Mesenchymal stem cell (in vitro differentiated cells and primary cell): ENCODE measurements at regions not wholly inside any gene's neighbourhood (a gene's known extent, or its start where the extent isn't known, plus 50 kb on each side); places are given as distances from the start of the nearest gene placed in this dataset.

Experiments
- DNase-seq: peaks from one replicate; pipeline ENCODE4 v3.0.0-alpha.2; 2013
- H2AFZ ChIP-seq: one replicate; pipeline ENCODE4 v1.6.1; 2013; ENCODE audit warnings: low read depth, mild to moderate bottlenecking, control low read depth, inconsistent platforms, low read length, moderate library complexity
- H2AK5ac ChIP-seq: 2 replicates; pipeline ENCODE4 v1.6.1; 2013; ENCODE audit warnings: low read length, moderate library complexity, mild to moderate bottlenecking, inconsistent platforms; ENCODE audit not compliant: severe bottlenecking
- H2BK120ac ChIP-seq: one replicate; pipeline ENCODE4 v1.6.1; 2013; ENCODE audit warnings: low read depth, mild to moderate bottlenecking, inconsistent platforms, low read length, moderate library complexity
- H2BK12ac ChIP-seq, 2 experiments: one replicate each; pipeline ENCODE4 v1.6.1; 2013; ENCODE audit warnings: inconsistent platforms in 2 of 2, low read length in 2 of 2, mild to moderate bottlenecking in 2 of 2, moderate library complexity in 2 of 2, control low read depth in 1 of 2
- H2BK15ac ChIP-seq: one replicate; pipeline ENCODE4 v1.6.1; 2013; ENCODE audit warnings: mild to moderate bottlenecking, low read depth, inconsistent platforms; ENCODE audit not compliant: poor library complexity, severe bottlenecking
- H2BK5ac ChIP-seq: 2 replicates; pipeline ENCODE4 v1.6.1; 2013; ENCODE audit warnings: low read depth, mild to moderate bottlenecking, low read length, control low read depth, inconsistent platforms; ENCODE audit not compliant: poor library complexity, severe bottlenecking
- H3K14ac ChIP-seq, 2 experiments: one replicate each; pipeline ENCODE4 v1.6.1; 2013; ENCODE audit warnings: inconsistent platforms in 2 of 2, low read length in 2 of 2, control low read depth in 1 of 2, mild to moderate bottlenecking in 1 of 2, moderate library complexity in 1 of 2
- H3K18ac ChIP-seq, 2 experiments: one replicate each; pipeline ENCODE4 v1.6.1; 2013; ENCODE audit warnings: inconsistent platforms in 2 of 2, low read length in 2 of 2, control low read depth in 1 of 2, low read depth in 1 of 2, mild to moderate bottlenecking in 1 of 2
- H3K23ac ChIP-seq, 2 experiments: one replicate each; pipeline ENCODE4 v1.6.1; 2013; ENCODE audit warnings: inconsistent platforms in 2 of 2, low read length in 2 of 2, mild to moderate bottlenecking in 2 of 2, moderate library complexity in 2 of 2, control low read depth in 1 of 2
- H3K27ac ChIP-seq: 2 replicates; pipeline ENCODE4 v1.5.1; 2013; ENCODE audit warnings: mild to moderate bottlenecking, moderate library complexity, low read length, control low read depth, inconsistent platforms; ENCODE audit not compliant: poor library complexity, severe bottlenecking
- H3K27me3 ChIP-seq, 2 experiments: 2 replicates each; pipeline versions ENCODE4 v1.6.1 to v1.7.0; 2013; ENCODE audit warnings: low read length in 2 of 2, mild to moderate bottlenecking in 2 of 2, moderate library complexity in 2 of 2, control low read depth in 1 of 2, inconsistent platforms in 1 of 2; ENCODE audit not compliant: control insufficient read depth in 1 of 2, insufficient read depth in 1 of 2
- H3K36me3 ChIP-seq, 2 experiments: 2 replicates each; pipeline versions ENCODE4 v1.6.1 to v1.7.0; 2013; ENCODE audit warnings: low read length in 2 of 2, control low read depth in 1 of 2, inconsistent platforms in 1 of 2, low read depth in 1 of 2, mild to moderate bottlenecking in 1 of 2; ENCODE audit not compliant: insufficient read depth in 2 of 2, control insufficient read depth in 1 of 2
- H3K4ac ChIP-seq, 2 experiments: one replicate each; pipeline ENCODE4 v1.6.1; 2013; ENCODE audit warnings: inconsistent platforms in 2 of 2, low read length in 2 of 2, mild to moderate bottlenecking in 2 of 2, moderate library complexity in 2 of 2, control low read depth in 1 of 2, low read depth in 1 of 2
- H3K4me1 ChIP-seq: 2 replicates; pipeline ENCODE4 v1.6.1; 2013; ENCODE audit warnings: low read depth, low read length, control low read depth; ENCODE audit not compliant: control insufficient read depth, insufficient read depth
- H3K4me2 ChIP-seq: 2 replicates; pipeline ENCODE4 v1.6.1; 2013; ENCODE audit warnings: low read length, mild to moderate bottlenecking, inconsistent platforms; ENCODE audit not compliant: poor library complexity, severe bottlenecking
- H3K4me3 ChIP-seq, 2 experiments: 2 replicates each; pipeline versions ENCODE4 v1.5.1 to v1.7.0; 2013; ENCODE audit warnings: low read length in 2 of 2, mild to moderate bottlenecking in 2 of 2, control low read depth in 1 of 2, low read depth in 1 of 2; ENCODE audit not compliant: insufficient read depth in 1 of 2
- H3K79me1 ChIP-seq: replicated peaks from 2 replicates; pipeline ENCODE4 v1.6.1; 2013; ENCODE audit warnings: mild to moderate bottlenecking, control low read depth, low read length, inconsistent platforms; ENCODE audit not compliant: poor library complexity, severe bottlenecking
- H3K9ac ChIP-seq: 2 replicates; pipeline ENCODE4 v1.7.0; 2013; ENCODE audit warnings: mild to moderate bottlenecking, low read length, moderate library complexity
- H3K9me3 ChIP-seq: 2 replicates; pipeline ENCODE4 v1.7.0; 2013; ENCODE audit warnings: mild to moderate bottlenecking, low read length; ENCODE audit not compliant: control insufficient read depth
- H4K8ac ChIP-seq: one replicate; pipeline ENCODE4 v1.6.1; 2013; ENCODE audit warnings: inconsistent platforms, mild to moderate bottlenecking, low read length, moderate library complexity
- H4K91ac ChIP-seq: one replicate; pipeline ENCODE4 v1.6.1; 2013; ENCODE audit warnings: mild to moderate bottlenecking, low read length, inconsistent platforms
- WGBS: methylation state at CpG from one replicate; pipeline ENCODE4 v1.1.7; 2013; ENCODE audit warnings: mixed read lengths; 5-methylcytosine and 5-hydroxymethylcytosine counted together

GRCh38 chr12:81811061-81811777, 52.1 kb upstream of the PPFIA2 start:
- H3K27ac ChIP-seq, result no peak overlapping the region
- H2BK5ac ChIP-seq, result no peak overlapping the region
- no peak overlapping the region for H2BK12ac ChIP-seq
- H3K14ac ChIP-seq, result no peak overlapping the region
- no peak overlapping the region for H2AK5ac ChIP-seq
- H3K4me3 ChIP-seq, result no peak overlapping the region
- WGBS, result 87% methylated on average over 7 of the region's 7 CpGs
- no peaks in the 10 kb centered on the region for H3K36me3 ChIP-seq
- H3K9me3 ChIP-seq, result peaks cover 17% of the 10 kb centered on the region
- no peak overlapping the region for H4K8ac ChIP-seq
- H3K23ac ChIP-seq, result no peak overlapping the region
- H3K18ac ChIP-seq, result no peak overlapping the region
- H4K91ac ChIP-seq, result no peak overlapping the region
- H3K79me1 ChIP-seq, result no peaks in the 10 kb centered on the region
- H2AFZ ChIP-seq, result no peak overlapping the region
- H3K4me2 ChIP-seq, result no peak overlapping the region
- DNase-seq, result peak; percentile 18
- no peak overlapping the region for H2BK120ac ChIP-seq
- H3K4ac ChIP-seq, result no peak overlapping the region
- no peaks in the 10 kb centered on the region for H3K4me1 ChIP-seq
- no peaks in the 10 kb centered on the region for H3K27me3 ChIP-seq
- no peak overlapping the region for H3K9ac ChIP-seq
- H2BK15ac ChIP-seq, result no peak overlapping the region

GRCh38 chr12:81809829-81810595, 50.9 kb upstream of the PPFIA2 start:
- Histone ChIP-seq H2BK120ac (no peak overlapping the region), H3K27ac (no peak overlapping the region), H3K79me1 (no peaks in the 10 kb centered on the region), H3K23ac (no peak overlapping the region), H3K4me1 (no peaks in the 10 kb centered on the region), H3K27me3 (no peaks in the 10 kb centered on the region), H4K91ac (no peak overlapping the region), H2BK12ac (no peak overlapping the region), H3K18ac (no peak overlapping the region), H3K36me3 (no peaks in the 10 kb centered on the region), H3K4me3 (peak overlapping the region in 1 of 2 experiments; percentile 48), H2BK5ac (no peak overlapping the region), H3K4ac (no peak overlapping the region), H2AFZ (no peak overlapping the region), H2AK5ac (no peak overlapping the region), H3K4me2 (no peak overlapping the region), H3K9ac (peak overlapping the region; percentile 21), H2BK15ac (no peak overlapping the region), H3K14ac (no peak overlapping the region), H4K8ac (no peak overlapping the region), H3K9me3 (peaks cover 24% of the 10 kb centered on the region)
- peak; percentile 24 for DNase-seq
- 45% methylated on average over 2 of the region's 4 CpGs for WGBS

GRCh38 chr12:81809113-81809777, 50.1 kb upstream of the PPFIA2 start:
- Histone ChIP-seq H3K18ac (no peak overlapping the region), H3K4me1 (no peaks in the 10 kb centered on the region), H2BK12ac (no peak overlapping the region), H3K23ac (no peak overlapping the region), H3K4me2 (no peak overlapping the region), H2BK15ac (no peak overlapping the region), H2AFZ (no peak overlapping the region), H4K91ac (no peak overlapping the region), H3K4ac (no peak overlapping the region), H3K36me3 (no peaks in the 10 kb centered on the region), H2BK5ac (no peak overlapping the region), H3K4me3 (no peak overlapping the region), H4K8ac (no peak overlapping the region), H3K27me3 (no peaks in the 10 kb centered on the region), H3K9ac (no peak overlapping the region), H2BK120ac (no peak overlapping the region), H3K14ac (no peak overlapping the region), H3K79me1 (no peaks in the 10 kb centered on the region), H3K27ac (no peak overlapping the region), H2AK5ac (no peak overlapping the region), H3K9me3 (peaks cover 19% of the 10 kb centered on the region)
- WGBS, result no CpG with 5 or more reads among the region's 4 CpGs
- DNase-seq, result no peak
